Astrocyte of the cerebellum (primary cell): ENCODE measurements at regions not wholly inside any gene's neighbourhood (a gene's known extent, or its start where the extent isn't known, plus 50 kb on each side); places are given as distances from the start of the nearest gene placed in this dataset.

Source experiments
- DNase-seq: peaks from one replicate; pipeline ENCODE4 v3.0.0-alpha.2; 2011; ENCODE audit warnings: low read depth
- H3K4me3 ChIP-seq: 2 replicates; pipeline ENCODE4 v1.5.1; 2011; ENCODE audit warnings: mild to moderate bottlenecking, low read depth, low read length, moderate library complexity
- CTCF ChIP-seq: IDR thresholded peaks from 2 replicates; pipeline ENCODE4 v1.5.1; 2012; ENCODE audit warnings: low read length, low read depth, moderate library complexity, mild to moderate bottlenecking; ENCODE audit errors: missing control alignments
- in situ Hi-C: cut with HindIII; loops from 2 replicates; pipeline ENCODE4 v1.10.0; 2017; ENCODE audit warnings: low sequenced_read_pairs

DNA sequence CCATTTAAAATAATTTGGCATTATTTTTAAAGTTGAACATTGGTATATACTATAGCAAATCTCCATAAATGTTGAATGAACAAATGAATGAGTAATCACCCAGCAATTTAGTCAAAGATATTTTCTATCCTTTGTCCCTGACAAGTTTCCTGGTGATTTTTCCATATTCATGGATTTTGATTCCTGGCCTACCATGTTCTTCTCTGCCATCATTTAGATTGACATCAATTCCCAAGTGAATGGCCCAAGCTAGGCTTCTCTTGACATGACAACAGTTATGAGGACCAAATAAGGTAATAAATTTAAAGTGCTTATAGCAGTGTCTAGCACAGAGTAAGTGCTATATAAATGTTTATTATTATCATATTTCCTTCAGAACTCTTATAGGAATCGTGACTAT is 120.1 kb upstream of the ADGRF1 start:
- in situ Hi-C loops: no loop called here
- no peak for TF ChIP-seq CTCF
- DNase-seq: no peak
- no peak overlapping the region for H3K4me3 ChIP-seq

GRCh38 chr6:47161176-47161687 is 119.1 kb upstream of the ADGRF1 start:
- in situ Hi-C loops: no loop called here
- no peak overlapping the region for H3K4me3 ChIP-seq
- TF ChIP-seq CTCF: no peak
- no peak for DNase-seq

DNA sequence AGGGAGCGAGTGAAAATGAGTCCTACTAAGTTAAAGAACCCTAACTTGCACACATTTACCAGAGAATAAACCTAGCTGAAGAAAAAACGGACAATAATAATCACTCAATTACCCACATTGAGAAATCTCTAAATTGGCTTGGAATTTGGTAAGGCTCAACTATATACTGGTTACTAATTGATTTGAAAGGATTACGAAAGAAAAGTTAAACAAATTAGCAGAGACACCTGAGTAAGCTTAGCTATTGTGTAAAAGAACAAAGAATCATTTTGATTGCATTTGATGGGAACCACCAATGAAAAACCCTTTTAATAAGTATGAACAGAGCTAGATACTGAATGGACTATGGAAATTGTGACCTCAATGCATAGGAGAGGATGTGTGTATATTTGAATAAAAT is 118.6 kb upstream of the ADGRF1 start:
- H3K4me3 ChIP-seq: no peak overlapping the region
- TF ChIP-seq CTCF: no peak
- in situ Hi-C loops: no loop called here
- DNase-seq: no peak

GRCh38 chr6:47159763-47160162 is 117.6 kb upstream of the ADGRF1 start:
- in situ Hi-C loops: no loop called here

GRCh38 chr6:47157653-47158219 is 115.6 kb upstream of the ADGRF1 start:
- in situ Hi-C loops: no loop called here
- H3K4me3 ChIP-seq: no peak overlapping the region
- DNase-seq: no peak
- TF ChIP-seq CTCF: no peak

More at GRCh38 chr6:47159763-47160162, 117.6 kb upstream of the ADGRF1 start:
- DNase-seq: no peak
- H3K4me3 ChIP-seq: no peak overlapping the region
- no peak for TF ChIP-seq CTCF

- in situ Hi-C loops: no loop called here
- TF ChIP-seq CTCF: no peak
Observed at GRCh38 chr6:47157063-47157462, 114.9 kb upstream of the ADGRF1 start.

GRCh38 chr6:47156196-47156595 is 114.1 kb upstream of the ADGRF1 start:
- H3K4me3 ChIP-seq: no peak overlapping the region
- in situ Hi-C loops: no loop called here
- no peak for TF ChIP-seq CTCF
- no peak for DNase-seq

More at GRCh38 chr6:47157063-47157462, 114.9 kb upstream of the ADGRF1 start:
- DNase-seq: no peak
- no peak overlapping the region for H3K4me3 ChIP-seq
